ENCODE measurements at regions not wholly inside any gene's neighbourhood (a gene's known extent, or its start where the extent isn't known, plus 50 kb on each side); places are given as distances from the start of the nearest gene placed in this dataset.

GRCh38 chr22:23446796-23447350 lies 133.2 kb downstream of the IGLL1 start:
- TF ChIP-seq POLR2A (IDR thresholded peaks at IDR 0.05; ENCODE audit: low read depth, low read length) (no peak), RFX5 (IDR thresholded peaks at IDR 0.05; ENCODE audit: low read depth, low read length) (no peak), RAD21 (IDR thresholded peaks at IDR 0.05; ENCODE audit: low read length) (no peak), ELK1 (IDR thresholded peaks at IDR 0.05; ENCODE audit: borderline replicate concordance, low read depth, low read length) (no peak), USF2 (IDR thresholded peaks at IDR 0.05; ENCODE audit: low read depth, low read length) (no peak), MAZ (IDR thresholded peaks at IDR 0.05; ENCODE audit: borderline replicate concordance, low read depth, low read length) (no peak), FOS (IDR thresholded peaks at IDR 0.05; ENCODE audit: low read depth, low read length) (no peak), CEBPB (IDR thresholded peaks at IDR 0.05; ENCODE audit: low read depth, low read length) (no peak), MAFK (IDR thresholded peaks at IDR 0.05; ENCODE audit: low read depth, low read length) (no peak), RCOR1 (IDR thresholded peaks at IDR 0.05; ENCODE audit: insufficient replicate concordance, low read length) (no peak)
- TF ChIP-seq, protein P1, sequence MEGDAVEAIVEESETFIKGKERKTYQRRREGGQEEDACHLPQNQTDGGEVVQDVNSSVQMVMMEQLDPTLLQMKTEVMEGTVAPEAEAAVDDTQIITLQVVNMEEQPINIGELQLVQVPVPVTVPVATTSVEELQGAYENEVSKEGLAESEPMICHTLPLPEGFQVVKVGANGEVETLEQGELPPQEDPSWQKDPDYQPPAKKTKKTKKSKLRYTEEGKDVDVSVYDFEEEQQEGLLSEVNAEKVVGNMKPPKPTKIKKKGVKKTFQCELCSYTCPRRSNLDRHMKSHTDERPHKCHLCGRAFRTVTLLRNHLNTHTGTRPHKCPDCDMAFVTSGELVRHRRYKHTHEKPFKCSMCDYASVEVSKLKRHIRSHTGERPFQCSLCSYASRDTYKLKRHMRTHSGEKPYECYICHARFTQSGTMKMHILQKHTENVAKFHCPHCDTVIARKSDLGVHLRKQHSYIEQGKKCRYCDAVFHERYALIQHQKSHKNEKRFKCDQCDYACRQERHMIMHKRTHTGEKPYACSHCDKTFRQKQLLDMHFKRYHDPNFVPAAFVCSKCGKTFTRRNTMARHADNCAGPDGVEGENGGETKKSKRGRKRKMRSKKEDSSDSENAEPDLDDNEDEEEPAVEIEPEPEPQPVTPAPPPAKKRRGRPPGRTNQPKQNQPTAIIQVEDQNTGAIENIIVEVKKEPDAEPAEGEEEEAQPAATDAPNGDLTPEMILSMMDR (conservative IDR thresholded peaks at IDR 0.05; ENCODE audit: low read depth, low read length), result no peak

All from IMR-90 (cell line).